Germinal center (tissue), 1 donor: ENCODE measurements at regions not wholly inside any gene's neighbourhood (a gene's known extent, or its start where the extent isn't known, plus 50 kb on each side); places are given as distances from the start of the nearest gene placed in this dataset.

ENCODE experiments used
- DNase-seq: peaks from one replicate; pipeline ENCODE4 v3.0.0; 2012; ENCODE audit warnings: mixed read lengths, low spot score

GRCh38 chr1:78797108-78797781 lies 147.6 kb downstream of the IFI44 start:
- no peak for DNase-seq

GRCh38 chr1:78799926-78800325 lies 150.3 kb downstream of the IFI44 start:
- no peak for DNase-seq

GRCh38 chr1:78814176-78814575 lies 164.5 kb downstream of the IFI44 start:
- DNase-seq, result no peak

- DNase-seq, result no peak
These were observed 175.9 kb downstream of the IFI44 start for GRCh38 chr1:78825561-78825960.

GRCh38 chr1:78829644-78830043 lies 176.9 kb downstream of the ADGRL4 start:
- DNase-seq, result no peak

GRCh38 chr1:78830321-78830720 lies 176.2 kb downstream of the ADGRL4 start:
- DNase-seq, result no peak

GRCh38 chr1:78831731-78832360 lies 174.7 kb downstream of the ADGRL4 start:
- no peak for DNase-seq

GRCh38 chr1:78833491-78833890 lies 173.0 kb downstream of the ADGRL4 start:
- no peak for DNase-seq

GRCh38 chr1:78834201-78834741 lies 172.3 kb downstream of the ADGRL4 start:
- DNase-seq, result no peak

- no peak for DNase-seq
These were observed 169.8 kb downstream of the ADGRL4 start for GRCh38 chr1:78836726-78837125.

GRCh38 chr1:78839704-78840277 lies 166.7 kb downstream of the ADGRL4 start:
- peak; percentile 5 for DNase-seq
